Mesothelial cell of epicardium (in vitro differentiated cells): ENCODE measurements at regions not wholly inside any gene's neighbourhood (a gene's known extent, or its start where the extent isn't known, plus 50 kb on each side); places are given as distances from the start of the nearest gene placed in this dataset.

Experiments
- DNase-seq, 2 experiments: peaks; one replicate each; pipeline ENCODE4 v3.0.0; 2021; ENCODE audit warnings: low spot score in 2 of 2; ENCODE audit not compliant: unreplicated experiment in 2 of 2
- H3K27ac Mint-ChIP-seq: 2 replicates; pipeline ENCODE4 v1.8.0; 2021; ENCODE audit warnings: mixed read lengths
- H3K27me3 Mint-ChIP-seq: 2 replicates; pipeline ENCODE4 v1.8.0; 2021; ENCODE audit warnings: low read depth, mixed read lengths
- H3K36me3 Mint-ChIP-seq: 2 replicates; pipeline ENCODE4 v1.8.0; 2021; ENCODE audit warnings: mixed read lengths
- H3K4me1 Mint-ChIP-seq: 2 replicates; pipeline ENCODE4 v1.8.0; 2021; ENCODE audit warnings: mixed read lengths
- H3K4me3 Mint-ChIP-seq: 2 replicates; pipeline ENCODE4 v1.8.0; 2021; ENCODE audit warnings: mild to moderate bottlenecking, moderate library complexity, mixed read lengths
- H3K9me3 Mint-ChIP-seq: 2 replicates; pipeline ENCODE4 v1.8.0; 2021; ENCODE audit warnings: mixed read lengths
- TF ChIP-seq, protein P1 (sequence below): fragments of 200-600 bp; sonication (generic); IDR thresholded peaks from one replicate; pipeline ENCODE4 v1.5.0; 2021; ENCODE audit warnings: antibody characterized with exemption; ENCODE audit not compliant: unreplicated experiment

- no peak overlapping the region for H3K4me3 Mint-ChIP-seq
- TF ChIP-seq, protein P1, sequence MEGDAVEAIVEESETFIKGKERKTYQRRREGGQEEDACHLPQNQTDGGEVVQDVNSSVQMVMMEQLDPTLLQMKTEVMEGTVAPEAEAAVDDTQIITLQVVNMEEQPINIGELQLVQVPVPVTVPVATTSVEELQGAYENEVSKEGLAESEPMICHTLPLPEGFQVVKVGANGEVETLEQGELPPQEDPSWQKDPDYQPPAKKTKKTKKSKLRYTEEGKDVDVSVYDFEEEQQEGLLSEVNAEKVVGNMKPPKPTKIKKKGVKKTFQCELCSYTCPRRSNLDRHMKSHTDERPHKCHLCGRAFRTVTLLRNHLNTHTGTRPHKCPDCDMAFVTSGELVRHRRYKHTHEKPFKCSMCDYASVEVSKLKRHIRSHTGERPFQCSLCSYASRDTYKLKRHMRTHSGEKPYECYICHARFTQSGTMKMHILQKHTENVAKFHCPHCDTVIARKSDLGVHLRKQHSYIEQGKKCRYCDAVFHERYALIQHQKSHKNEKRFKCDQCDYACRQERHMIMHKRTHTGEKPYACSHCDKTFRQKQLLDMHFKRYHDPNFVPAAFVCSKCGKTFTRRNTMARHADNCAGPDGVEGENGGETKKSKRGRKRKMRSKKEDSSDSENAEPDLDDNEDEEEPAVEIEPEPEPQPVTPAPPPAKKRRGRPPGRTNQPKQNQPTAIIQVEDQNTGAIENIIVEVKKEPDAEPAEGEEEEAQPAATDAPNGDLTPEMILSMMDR: no peak
- DNase-seq: no peak
- peaks cover 15% of the 10 kb centered on the region for H3K9me3 Mint-ChIP-seq
- no peaks in the 10 kb centered on the region for H3K36me3 Mint-ChIP-seq
- no peaks in the 10 kb centered on the region for H3K4me1 Mint-ChIP-seq
- H3K27me3 Mint-ChIP-seq: peaks cover 16% of the 10 kb centered on the region
- H3K27ac Mint-ChIP-seq: no peak overlapping the region
These were observed 508.3 kb downstream of the SOX2 start for GRCh38 chr3:182220013-182220412.

- DNase-seq: no peak
- H3K9me3 Mint-ChIP-seq: peaks cover 20% of the 10 kb centered on the region
- TF ChIP-seq, protein P1: no peak
- H3K27ac Mint-ChIP-seq: no peak overlapping the region
- no peak overlapping the region for H3K4me3 Mint-ChIP-seq
- no peaks in the 10 kb centered on the region for H3K4me1 Mint-ChIP-seq
- H3K36me3 Mint-ChIP-seq: no peaks in the 10 kb centered on the region
- H3K27me3 Mint-ChIP-seq: peaks cover 18% of the 10 kb centered on the region
These were observed 508.7 kb downstream of the SOX2 start for GRCh38 chr3:182220471-182220870.

- Mint-ChIP-seq H3K4me1 (peaks cover 4% of the 10 kb centered on the region), H3K27ac (no peak overlapping the region), H3K27me3 (peaks cover 6% of the 10 kb centered on the region), H3K9me3 (peaks cover 34% of the 10 kb centered on the region), H3K36me3 (no peaks in the 10 kb centered on the region), H3K4me3 (no peak overlapping the region)
- no peak for DNase-seq
- TF ChIP-seq, protein P1: no peak
These were observed 515.3 kb downstream of the SOX2 start for GRCh38 chr3:182226995-182227394.

DNA sequence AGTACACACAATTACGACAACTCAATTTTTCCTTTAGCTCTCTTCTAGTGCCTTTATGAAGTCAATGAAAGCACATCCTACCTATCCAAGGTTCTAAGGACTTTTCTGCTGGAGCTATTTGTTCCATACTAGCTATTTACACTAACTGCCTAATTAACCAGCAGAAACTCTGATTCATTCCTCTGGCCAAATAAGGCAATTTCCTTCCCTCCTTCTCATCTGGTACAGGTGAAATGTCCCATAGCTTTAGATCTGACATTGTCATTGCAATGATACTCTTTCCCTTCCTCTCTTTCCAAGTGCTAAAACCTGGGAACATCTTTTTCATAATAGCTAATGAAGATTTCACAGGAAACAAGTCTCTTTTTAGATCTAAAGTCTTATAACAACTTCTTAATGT lies 521.7 kb downstream of the SOX2 start:
- H3K27me3 Mint-ChIP-seq: no peaks in the 10 kb centered on the region
- H3K36me3 Mint-ChIP-seq: no peaks in the 10 kb centered on the region
- H3K4me3 Mint-ChIP-seq: no peak overlapping the region
- H3K9me3 Mint-ChIP-seq: no peaks in the 10 kb centered on the region
- no peak for DNase-seq
- TF ChIP-seq, protein P1: no peak
- H3K27ac Mint-ChIP-seq: no peak overlapping the region
- H3K4me1 Mint-ChIP-seq: peaks cover 11% of the 10 kb centered on the region

GRCh38 chr3:182233957-182234356 lies 522.2 kb downstream of the SOX2 start:
- no peaks in the 10 kb centered on the region for H3K36me3 Mint-ChIP-seq
- DNase-seq: no peak
- H3K9me3 Mint-ChIP-seq: no peaks in the 10 kb centered on the region
- TF ChIP-seq, protein P1: no peak
- H3K27ac Mint-ChIP-seq: no peak overlapping the region
- H3K27me3 Mint-ChIP-seq: no peaks in the 10 kb centered on the region
- peaks cover 11% of the 10 kb centered on the region for H3K4me1 Mint-ChIP-seq
- H3K4me3 Mint-ChIP-seq: no peak overlapping the region

- DNase-seq: no peak
- Mint-ChIP-seq H3K36me3 (no peaks in the 10 kb centered on the region), H3K4me3 (no peak overlapping the region), H3K4me1 (peaks cover 11% of the 10 kb centered on the region), H3K27me3 (no peaks in the 10 kb centered on the region), H3K9me3 (no peaks in the 10 kb centered on the region), H3K27ac (no peak overlapping the region)
- TF ChIP-seq, protein P1: no peak
These were observed 523.2 kb downstream of the SOX2 start for GRCh38 chr3:182234881-182235280.
